ENCODE measurements at regions not wholly inside any gene's neighbourhood (a gene's known extent, or its start where the extent isn't known, plus 50 kb on each side); places are given as distances from the start of the nearest gene placed in this dataset.
"Not testable (repeated sequence)": the region's sequence is repeated elsewhere in the genome, so short reads cannot be mapped to it uniquely, and the experiment has no call there.

- DNase-seq = no peak
Observed at GRCh38 chr5:57394421-57395210, 88.0 kb downstream of the ACTBL2 start.

- no peak for DNase-seq
Observed at GRCh38 chr5:57386958-57387357, 95.7 kb downstream of the ACTBL2 start.

GRCh38 chr5:57383093-57383861, 99.3 kb downstream of the ACTBL2 start:
- DNase-seq = peak; percentile 37

GRCh38 chr5:57382655-57383054, 100.0 kb downstream of the ACTBL2 start:
- DNase-seq = no peak

- DNase-seq = no peak
Observed at GRCh38 chr5:57370376-57370775, 112.2 kb downstream of the ACTBL2 start.

- no peak for DNase-seq
Observed at GRCh38 chr5:57368010-57368409, 114.6 kb downstream of the ACTBL2 start.

- DNase-seq = no peak
Observed at GRCh38 chr5:57366744-57367143, 115.9 kb downstream of the ACTBL2 start.

- no peak for DNase-seq
Observed at GRCh38 chr5:57362951-57363350, 119.7 kb downstream of the ACTBL2 start.

GRCh38 chr5:57360871-57361270, 121.7 kb downstream of the ACTBL2 start:
- no peak for DNase-seq

GRCh38 chr5:57358796-57359592, 123.6 kb downstream of the ACTBL2 start:
- DNase-seq = no peak

- DNase-seq = not testable (repeated sequence)
Observed at GRCh38 chr5:57356850-57357249, 125.8 kb downstream of the ACTBL2 start.

GRCh38 chr5:57349214-57349613, 133.4 kb downstream of the ACTBL2 start:
- no peak for DNase-seq

GRCh38 chr5:57348376-57349140, 134.1 kb downstream of the ACTBL2 start:
- no peak for DNase-seq

GRCh38 chr5:57346328-57346727, 136.3 kb downstream of the ACTBL2 start:
- no peak for DNase-seq

- no peak for DNase-seq
Observed at GRCh38 chr5:57341380-57341979, 141.1 kb downstream of the ACTBL2 start.

GRCh38 chr5:57340681-57341080, 141.9 kb downstream of the ACTBL2 start:
- no peak for DNase-seq

GRCh38 chr5:57339521-57339920, 143.1 kb downstream of the ACTBL2 start:
- no peak for DNase-seq

GRCh38 chr5:57338868-57339340, 143.7 kb downstream of the ACTBL2 start:
- DNase-seq = no peak

GRCh38 chr5:57338068-57338867, 144.3 kb downstream of the ACTBL2 start:
- DNase-seq = no peak

- no peak for DNase-seq
Observed at GRCh38 chr5:57335092-57335660, 147.4 kb downstream of the ACTBL2 start.

GRCh38 chr5:57334475-57334874, 148.1 kb downstream of the ACTBL2 start:
- DNase-seq = no peak
